DOHH2 (cell line): ENCODE measurements at regions not wholly inside any gene's neighbourhood (a gene's known extent, or its start where the extent isn't known, plus 50 kb on each side); places are given as distances from the start of the nearest gene placed in this dataset.

ENCODE experiments used
- H3F3A ChIP-seq: fragments of 200-600 bp; sonication (generic), shearing (Covaris generic); 2 replicates; pipeline ENCODE4 v1.6.0; 2016; ENCODE audit warnings: antibody characterized with exemption, mild to moderate bottlenecking; ENCODE audit not compliant: control insufficient read depth, insufficient read depth
- H3K27ac ChIP-seq: fragments of 200-600 bp; sonication (generic); 2 replicates; pipeline ENCODE4 v1.5.1; 2014; ENCODE audit warnings: low read depth, mild to moderate bottlenecking, low read length, moderate library complexity
- H3K27me3 ChIP-seq: fragments of 200-600 bp; sonication (generic); 2 replicates; pipeline ENCODE4 v1.6.1; 2014; ENCODE audit warnings: mild to moderate bottlenecking, low read length, mixed read lengths; ENCODE audit not compliant: control insufficient read depth
- H3K36me3 ChIP-seq: fragments of 200-600 bp; sonication (generic); 2 replicates; pipeline ENCODE4 v1.6.1; 2014; ENCODE audit warnings: mild to moderate bottlenecking, low read length, moderate library complexity, mixed read lengths; ENCODE audit not compliant: control insufficient read depth
- H3K4me1 ChIP-seq: fragments of 200-600 bp; sonication (generic); 2 replicates; pipeline ENCODE4 v1.6.1; 2014; ENCODE audit warnings: mild to moderate bottlenecking, low read length, mixed read lengths; ENCODE audit not compliant: control insufficient read depth
- H3K4me2 ChIP-seq: fragments of 200-600 bp; sonication (generic); 2 replicates; pipeline ENCODE4 v1.6.0; 2014; ENCODE audit warnings: mild to moderate bottlenecking, low read length, moderate library complexity
- H3K4me3 ChIP-seq: fragments of 200-600 bp; sonication (generic); 2 replicates; pipeline ENCODE4 v1.5.1; 2014; ENCODE audit warnings: mild to moderate bottlenecking, low read length, mixed read lengths
- H3K79me2 ChIP-seq: fragments of 200-600 bp; sonication (generic); 2 replicates; pipeline ENCODE4 v1.6.1; 2014; ENCODE audit warnings: mild to moderate bottlenecking, low read length, mixed read lengths; ENCODE audit not compliant: control insufficient read depth
- H3K9me2 ChIP-seq: fragments of 200-600 bp; sonication (generic); replicated peaks from 2 replicates; pipeline ENCODE4 v1.6.1; 2014; ENCODE audit warnings: mild to moderate bottlenecking, low read length, mixed read lengths; ENCODE audit not compliant: control insufficient read depth
- H3K9me3 ChIP-seq: fragments of 200-600 bp; sonication (generic); 2 replicates; pipeline ENCODE4 v1.6.1; 2014; ENCODE audit warnings: antibody characterized with exemption, low read length, mixed read lengths; ENCODE audit not compliant: control insufficient read depth, insufficient read depth
- H4K20me1 ChIP-seq: fragments of 200-600 bp; sonication (generic); 2 replicates; pipeline ENCODE4 v1.6.0; 2014; ENCODE audit warnings: low read depth, mild to moderate bottlenecking, antibody characterized with exemption, low read length, moderate library complexity; ENCODE audit not compliant: control insufficient read depth, insufficient read depth
- EZH2phosphoT487 ChIP-seq: fragments of 200-600 bp; sonication (generic); IDR thresholded peaks from 2 replicates; pipeline ENCODE4 v1.6.1; 2017; ENCODE audit warnings: borderline replicate concordance, mild to moderate bottlenecking, antibody characterized with exemption, low read length, moderate library complexity, mixed read lengths
- TF ChIP-seq, protein P1 (sequence below): fragments of 200-600 bp; sonication (generic); IDR thresholded peaks from one replicate; pipeline ENCODE4 v1.5.1; 2014; ENCODE audit warnings: antibody characterized with exemption, mild to moderate bottlenecking, low read depth, low read length; ENCODE audit not compliant: poor library complexity, severe bottlenecking

DNA sequence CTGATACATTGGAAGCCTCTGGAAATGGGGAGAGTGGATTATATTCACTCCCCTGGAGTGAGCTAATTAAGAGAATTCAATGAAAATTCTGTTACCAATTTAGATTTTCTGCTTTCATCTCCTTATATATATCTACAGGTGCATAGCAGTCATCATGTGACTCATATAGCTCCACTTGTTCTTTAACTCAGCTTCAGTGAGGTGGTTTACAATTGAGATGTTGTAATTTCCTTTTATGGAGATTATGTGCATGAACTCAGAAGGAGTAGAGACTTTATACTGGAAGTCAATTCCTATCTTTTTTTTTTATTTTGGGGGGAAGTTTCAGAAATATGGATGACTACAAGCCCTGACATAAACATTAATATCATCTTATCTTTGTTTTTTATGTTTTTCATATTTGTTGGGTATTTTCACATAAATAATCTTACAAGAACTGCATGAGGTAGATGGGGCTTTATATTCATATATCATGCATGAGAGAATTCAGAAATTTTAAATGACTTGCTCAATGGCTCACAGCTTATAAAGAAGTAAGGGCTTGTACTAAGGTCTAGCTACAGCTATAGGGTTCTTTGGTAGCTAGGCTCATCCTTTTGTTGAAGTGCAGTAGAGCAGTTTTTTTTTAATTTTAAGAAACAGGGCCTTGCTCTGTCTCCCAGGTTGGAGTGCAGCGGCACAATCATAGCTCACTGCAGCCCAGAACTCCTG is 92.3 kb upstream of the SCAF11 start:
- Histone ChIP-seq H3K27me3 (no peaks in the 10 kb centered on the region), H3F3A (no peaks in the 10 kb centered on the region), H4K20me1 (no peaks in the 10 kb centered on the region), H3K79me2 (no peaks in the 10 kb centered on the region), H3K4me1 (no peaks in the 10 kb centered on the region), H3K27ac (no peak overlapping the region), H3K36me3 (no peaks in the 10 kb centered on the region), H3K4me3 (no peak overlapping the region), H3K9me2 (no peaks in the 10 kb centered on the region), H3K9me3 (peaks cover 6% of the 10 kb centered on the region; the same call in 1 of the 2 replicates), H3K4me2 (no peak overlapping the region)
- no peak for TF ChIP-seq EZH2phosphoT487
- TF ChIP-seq, protein P1, sequence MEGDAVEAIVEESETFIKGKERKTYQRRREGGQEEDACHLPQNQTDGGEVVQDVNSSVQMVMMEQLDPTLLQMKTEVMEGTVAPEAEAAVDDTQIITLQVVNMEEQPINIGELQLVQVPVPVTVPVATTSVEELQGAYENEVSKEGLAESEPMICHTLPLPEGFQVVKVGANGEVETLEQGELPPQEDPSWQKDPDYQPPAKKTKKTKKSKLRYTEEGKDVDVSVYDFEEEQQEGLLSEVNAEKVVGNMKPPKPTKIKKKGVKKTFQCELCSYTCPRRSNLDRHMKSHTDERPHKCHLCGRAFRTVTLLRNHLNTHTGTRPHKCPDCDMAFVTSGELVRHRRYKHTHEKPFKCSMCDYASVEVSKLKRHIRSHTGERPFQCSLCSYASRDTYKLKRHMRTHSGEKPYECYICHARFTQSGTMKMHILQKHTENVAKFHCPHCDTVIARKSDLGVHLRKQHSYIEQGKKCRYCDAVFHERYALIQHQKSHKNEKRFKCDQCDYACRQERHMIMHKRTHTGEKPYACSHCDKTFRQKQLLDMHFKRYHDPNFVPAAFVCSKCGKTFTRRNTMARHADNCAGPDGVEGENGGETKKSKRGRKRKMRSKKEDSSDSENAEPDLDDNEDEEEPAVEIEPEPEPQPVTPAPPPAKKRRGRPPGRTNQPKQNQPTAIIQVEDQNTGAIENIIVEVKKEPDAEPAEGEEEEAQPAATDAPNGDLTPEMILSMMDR, result no peak

DNA sequence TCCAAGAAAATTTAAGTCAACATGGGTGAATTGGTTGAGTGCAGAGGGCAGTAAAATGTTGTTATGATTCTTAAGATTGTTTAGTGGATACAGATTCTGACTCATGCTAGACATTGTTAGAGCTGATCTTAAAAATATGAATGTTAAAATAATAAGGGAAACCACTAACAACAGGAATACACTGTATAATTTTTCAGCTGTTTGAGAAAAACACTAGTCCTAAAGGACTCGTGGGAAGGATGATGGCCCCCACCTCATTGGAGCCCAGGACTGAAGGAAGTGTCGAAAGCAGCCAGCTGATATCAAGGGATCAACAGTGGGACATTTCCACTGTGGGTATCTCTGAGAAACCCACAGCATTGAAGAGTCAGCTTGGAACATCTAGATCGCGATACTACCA is 82.9 kb upstream of the SCAF11 start:
- Histone ChIP-seq H3K4me3 (no peak overlapping the region), H3K27me3 (no peaks in the 10 kb centered on the region), H3K36me3 (no peaks in the 10 kb centered on the region), H3K4me2 (no peak overlapping the region), H3K4me1 (no peaks in the 10 kb centered on the region), H4K20me1 (no peaks in the 10 kb centered on the region), H3K9me3 (no peaks in the 10 kb centered on the region), H3K79me2 (no peaks in the 10 kb centered on the region), H3F3A (no peaks in the 10 kb centered on the region), H3K9me2 (no peaks in the 10 kb centered on the region), H3K27ac (no peak overlapping the region)
- TF ChIP-seq, protein P1, result no peak
- TF ChIP-seq EZH2phosphoT487, result no peak

DNA sequence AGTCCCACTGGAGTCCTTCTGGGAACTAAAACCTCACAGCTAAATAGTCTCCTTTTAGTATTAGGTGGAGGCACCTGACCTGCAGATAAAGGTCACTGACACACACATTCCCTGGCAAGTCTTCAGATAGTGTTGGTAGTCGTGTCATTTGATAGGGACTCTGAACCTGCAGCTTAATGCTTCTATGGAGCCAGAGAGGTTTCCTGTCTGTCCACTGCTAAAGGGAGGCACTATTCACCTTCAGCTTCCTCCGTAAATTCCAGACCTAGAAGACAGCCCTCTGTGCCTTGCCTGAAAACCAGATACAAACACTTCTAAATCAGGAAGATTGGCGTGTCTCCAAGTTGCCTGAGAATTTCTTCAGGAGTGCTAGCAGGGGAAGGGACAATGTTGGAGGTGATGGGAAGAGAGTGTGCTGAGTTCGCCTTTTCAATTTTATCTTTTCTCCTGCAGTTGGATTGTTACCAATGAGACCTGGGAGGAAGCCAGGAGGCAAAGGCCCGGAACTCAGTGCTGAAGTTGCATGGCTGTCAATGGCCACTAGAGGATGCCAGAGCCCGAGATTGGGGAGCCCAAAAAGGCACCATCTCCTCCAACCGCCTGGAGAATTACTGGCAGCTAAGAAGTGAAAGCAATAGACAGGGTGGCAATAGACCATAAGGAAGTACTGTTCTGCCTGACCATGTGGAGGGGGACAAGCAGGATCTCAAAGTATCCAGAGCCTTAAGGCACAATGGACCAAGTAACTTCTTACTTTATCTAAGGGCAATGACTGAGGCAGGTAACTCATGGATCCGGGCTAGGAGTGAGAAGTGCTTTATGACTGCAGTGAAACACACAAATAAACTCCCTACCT is 81.6 kb upstream of the SCAF11 start:
- Histone ChIP-seq H3K4me2 (no peak overlapping the region; the same call in 1 of the 2 replicates), H3K36me3 (no peaks in the 10 kb centered on the region), H3F3A (no peaks in the 10 kb centered on the region), H3K4me1 (no peaks in the 10 kb centered on the region), H3K79me2 (no peaks in the 10 kb centered on the region), H3K27ac (no peak overlapping the region), H3K27me3 (no peaks in the 10 kb centered on the region), H4K20me1 (no peaks in the 10 kb centered on the region), H3K4me3 (no peak overlapping the region), H3K9me3 (no peaks in the 10 kb centered on the region), H3K9me2 (no peaks in the 10 kb centered on the region)
- TF ChIP-seq, protein P1, result peak; percentile 93
- TF ChIP-seq EZH2phosphoT487, result no peak
